ENCODE measurements at regions not wholly inside any gene's neighbourhood (a gene's known extent, or its start where the extent isn't known, plus 50 kb on each side); places are given as distances from the start of the nearest gene placed in this dataset.
A peak's percentile ranks its signal among the peaks of the same experiment; 100 is the strongest.

DNA sequence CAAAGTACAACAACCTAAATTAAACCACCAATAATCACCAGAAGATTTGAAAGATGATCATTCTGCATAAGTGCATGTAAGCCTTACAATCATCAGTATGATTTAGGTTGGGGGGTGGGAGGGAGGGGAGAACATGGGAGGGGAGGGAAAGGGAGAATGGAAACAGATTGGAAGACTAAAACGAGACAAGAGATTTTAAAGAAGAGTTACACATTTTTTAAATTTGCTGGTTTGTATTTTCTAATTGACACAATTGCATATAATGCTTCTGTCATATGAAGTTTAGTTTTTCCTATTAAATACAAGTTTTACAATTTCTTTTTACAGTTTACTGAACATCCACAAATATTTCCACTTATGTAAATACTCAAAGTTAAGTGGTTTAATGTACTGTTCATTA, 2118.9 kb downstream of the PCDH9 start:
- BruUV-seq (replicated peaks) = no TSS peak
- ChIA-PET POLR2A (no interaction called here), RAD21 (ENCODE audit: low non-redundant PET in 1 of 2, low total read pairs in 2 of 2, uncharacterized antibody in 2 of 2, unreplicated experiment in 2 of 2) (no interaction called here), CTCF (no interaction called here)
- Histone ChIP-seq H3K9ac (ENCODE audit: low read length) (no peak overlapping the region), H3K36me3 (ENCODE audit: control insufficient read depth in 1 of 2, insufficient read depth in 2 of 2, low read length in 2 of 2) (no peaks in the 10 kb centered on the region), H3K4me1 (ENCODE audit: control insufficient read depth in 1 of 2, insufficient read depth in 2 of 2, low read length in 2 of 2) (peaks cover 0 to 12% of the 10 kb centered on the region in 2 experiments; a peak in 3 of 4 replicates), H2AFZ (ENCODE audit: low read depth, low read length, poor library complexity, severe bottlenecking) (peak overlapping the region; percentile 25), H3K4me3 (replicated peaks in 1 of 2; ENCODE audit: low read depth in 1 of 2, low read length in 2 of 2) (no peak overlapping the region), H3K9me2 (ENCODE audit: insufficient read depth) (no peaks in the 10 kb centered on the region), H3K4me2 (ENCODE audit: low read length) (no peak overlapping the region), H3K79me2 (ENCODE audit: insufficient read depth, low read length) (no peaks in the 10 kb centered on the region), H3K27ac (ENCODE audit: low read depth, low read length) (no peak overlapping the region), H4K20me1 (ENCODE audit: insufficient read depth) (no peaks in the 10 kb centered on the region), H3K9me3 (ENCODE audit: control insufficient read depth in 1 of 2, insufficient read depth in 1 of 2, low read depth in 1 of 2, low read length in 2 of 2) (no peaks in the 10 kb centered on the region), H3K27me3 (ENCODE audit: insufficient read depth, low read length) (no peaks in the 10 kb centered on the region)
- TF ChIP-seq SP1 (IDR thresholded peaks at IDR 0.05; ENCODE audit: low read depth) (no peak), YY1 (IDR thresholded peaks at IDR 0.05; ENCODE audit: extremely low read depth, insufficient replicate concordance, low read depth, low read length) (no peak), POLR2AphosphoS5 (IDR thresholded peaks at IDR 0.05; ENCODE audit: low read depth, low read length) (no peak), JUND (IDR thresholded peaks at IDR 0.05) (no peak), POLR2A (IDR thresholded peaks at IDR 0.05; ENCODE audit: borderline replicate concordance, extremely low read depth, insufficient read depth, insufficient read length) (no peak), EGR1 (IDR thresholded peaks at IDR 0.05; ENCODE audit: low read depth) (no peak), EZH2 (IDR thresholded peaks at IDR 0.05) (no peak), SIN3A (IDR thresholded peaks at IDR 0.05; ENCODE audit: low read depth) (no peak), ZNF274 (IDR thresholded peaks at IDR 0.05; ENCODE audit: low read depth, low read length) (no peak), RAD21 (IDR thresholded peaks at IDR 0.05; ENCODE audit: low read depth) (no peak), EZH2phosphoT487 (IDR thresholded peaks at IDR 0.05; ENCODE audit: borderline replicate concordance) (no peak), SRF (IDR thresholded peaks at IDR 0.05; ENCODE audit: low read depth) (no peak), FOSL1 (IDR thresholded peaks at IDR 0.05; ENCODE audit: low read depth) (no peak), TCF7L2 (IDR thresholded peaks at IDR 0.05; ENCODE audit: borderline replicate concordance, extremely low read depth, insufficient read depth, insufficient read length) (no peak), ELF1 (IDR thresholded peaks at IDR 0.05; ENCODE audit: borderline replicate concordance, low read depth) (no peak)
- TF ChIP-seq, protein P1, sequence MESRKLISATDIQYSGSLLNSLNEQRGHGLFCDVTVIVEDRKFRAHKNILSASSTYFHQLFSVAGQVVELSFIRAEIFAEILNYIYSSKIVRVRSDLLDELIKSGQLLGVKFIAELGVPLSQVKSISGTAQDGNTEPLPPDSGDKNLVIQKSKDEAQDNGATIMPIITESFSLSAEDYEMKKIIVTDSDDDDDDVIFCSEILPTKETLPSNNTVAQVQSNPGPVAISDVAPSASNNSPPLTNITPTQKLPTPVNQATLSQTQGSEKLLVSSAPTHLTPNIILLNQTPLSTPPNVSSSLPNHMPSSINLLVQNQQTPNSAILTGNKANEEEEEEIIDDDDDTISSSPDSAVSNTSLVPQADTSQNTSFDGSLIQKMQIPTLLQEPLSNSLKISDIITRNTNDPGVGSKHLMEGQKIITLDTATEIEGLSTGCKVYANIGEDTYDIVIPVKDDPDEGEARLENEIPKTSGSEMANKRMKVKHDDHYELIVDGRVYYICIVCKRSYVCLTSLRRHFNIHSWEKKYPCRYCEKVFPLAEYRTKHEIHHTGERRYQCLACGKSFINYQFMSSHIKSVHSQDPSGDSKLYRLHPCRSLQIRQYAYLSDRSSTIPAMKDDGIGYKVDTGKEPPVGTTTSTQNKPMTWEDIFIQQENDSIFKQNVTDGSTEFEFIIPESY (IDR thresholded peaks at IDR 0.05; ENCODE audit: extremely low read depth, insufficient replicate concordance, low read length) = no peak
- TF ChIP-seq, protein P2, sequence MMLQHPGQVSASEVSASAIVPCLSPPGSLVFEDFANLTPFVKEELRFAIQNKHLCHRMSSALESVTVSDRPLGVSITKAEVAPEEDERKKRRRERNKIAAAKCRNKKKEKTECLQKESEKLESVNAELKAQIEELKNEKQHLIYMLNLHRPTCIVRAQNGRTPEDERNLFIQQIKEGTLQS (IDR thresholded peaks at IDR 0.05) = no peak
- TF ChIP-seq, protein P3, sequence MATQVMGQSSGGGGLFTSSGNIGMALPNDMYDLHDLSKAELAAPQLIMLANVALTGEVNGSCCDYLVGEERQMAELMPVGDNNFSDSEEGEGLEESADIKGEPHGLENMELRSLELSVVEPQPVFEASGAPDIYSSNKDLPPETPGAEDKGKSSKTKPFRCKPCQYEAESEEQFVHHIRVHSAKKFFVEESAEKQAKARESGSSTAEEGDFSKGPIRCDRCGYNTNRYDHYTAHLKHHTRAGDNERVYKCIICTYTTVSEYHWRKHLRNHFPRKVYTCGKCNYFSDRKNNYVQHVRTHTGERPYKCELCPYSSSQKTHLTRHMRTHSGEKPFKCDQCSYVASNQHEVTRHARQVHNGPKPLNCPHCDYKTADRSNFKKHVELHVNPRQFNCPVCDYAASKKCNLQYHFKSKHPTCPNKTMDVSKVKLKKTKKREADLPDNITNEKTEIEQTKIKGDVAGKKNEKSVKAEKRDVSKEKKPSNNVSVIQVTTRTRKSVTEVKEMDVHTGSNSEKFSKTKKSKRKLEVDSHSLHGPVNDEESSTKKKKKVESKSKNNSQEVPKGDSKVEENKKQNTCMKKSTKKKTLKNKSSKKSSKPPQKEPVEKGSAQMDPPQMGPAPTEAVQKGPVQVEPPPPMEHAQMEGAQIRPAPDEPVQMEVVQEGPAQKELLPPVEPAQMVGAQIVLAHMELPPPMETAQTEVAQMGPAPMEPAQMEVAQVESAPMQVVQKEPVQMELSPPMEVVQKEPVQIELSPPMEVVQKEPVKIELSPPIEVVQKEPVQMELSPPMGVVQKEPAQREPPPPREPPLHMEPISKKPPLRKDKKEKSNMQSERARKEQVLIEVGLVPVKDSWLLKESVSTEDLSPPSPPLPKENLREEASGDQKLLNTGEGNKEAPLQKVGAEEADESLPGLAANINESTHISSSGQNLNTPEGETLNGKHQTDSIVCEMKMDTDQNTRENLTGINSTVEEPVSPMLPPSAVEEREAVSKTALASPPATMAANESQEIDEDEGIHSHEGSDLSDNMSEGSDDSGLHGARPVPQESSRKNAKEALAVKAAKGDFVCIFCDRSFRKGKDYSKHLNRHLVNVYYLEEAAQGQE (IDR thresholded peaks at IDR 0.05; ENCODE audit: low read depth) = no peak
- TF ChIP-seq, protein P4, sequence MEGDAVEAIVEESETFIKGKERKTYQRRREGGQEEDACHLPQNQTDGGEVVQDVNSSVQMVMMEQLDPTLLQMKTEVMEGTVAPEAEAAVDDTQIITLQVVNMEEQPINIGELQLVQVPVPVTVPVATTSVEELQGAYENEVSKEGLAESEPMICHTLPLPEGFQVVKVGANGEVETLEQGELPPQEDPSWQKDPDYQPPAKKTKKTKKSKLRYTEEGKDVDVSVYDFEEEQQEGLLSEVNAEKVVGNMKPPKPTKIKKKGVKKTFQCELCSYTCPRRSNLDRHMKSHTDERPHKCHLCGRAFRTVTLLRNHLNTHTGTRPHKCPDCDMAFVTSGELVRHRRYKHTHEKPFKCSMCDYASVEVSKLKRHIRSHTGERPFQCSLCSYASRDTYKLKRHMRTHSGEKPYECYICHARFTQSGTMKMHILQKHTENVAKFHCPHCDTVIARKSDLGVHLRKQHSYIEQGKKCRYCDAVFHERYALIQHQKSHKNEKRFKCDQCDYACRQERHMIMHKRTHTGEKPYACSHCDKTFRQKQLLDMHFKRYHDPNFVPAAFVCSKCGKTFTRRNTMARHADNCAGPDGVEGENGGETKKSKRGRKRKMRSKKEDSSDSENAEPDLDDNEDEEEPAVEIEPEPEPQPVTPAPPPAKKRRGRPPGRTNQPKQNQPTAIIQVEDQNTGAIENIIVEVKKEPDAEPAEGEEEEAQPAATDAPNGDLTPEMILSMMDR (IDR thresholded peaks at IDR 0.05 in 2 of 3, conservative IDR thresholded peaks at IDR 0.05 in 1 of 3; ENCODE audit: borderline replicate concordance in 1 of 3, insufficient read depth in 1 of 3, low read depth in 2 of 3, low read length in 2 of 3) = no peak
- DNase-seq (ENCODE audit: low read depth, low spot score) (no peak), ATAC-seq (no peak)
- intact Hi-C loops (cut with micrococcal nuclease) = no loop called here

Measured in HCT116 (cell line).